ENCODE measurements at regions not wholly inside any gene's neighbourhood (a gene's known extent, or its start where the extent isn't known, plus 50 kb on each side); places are given as distances from the start of the nearest gene placed in this dataset.

DNA sequence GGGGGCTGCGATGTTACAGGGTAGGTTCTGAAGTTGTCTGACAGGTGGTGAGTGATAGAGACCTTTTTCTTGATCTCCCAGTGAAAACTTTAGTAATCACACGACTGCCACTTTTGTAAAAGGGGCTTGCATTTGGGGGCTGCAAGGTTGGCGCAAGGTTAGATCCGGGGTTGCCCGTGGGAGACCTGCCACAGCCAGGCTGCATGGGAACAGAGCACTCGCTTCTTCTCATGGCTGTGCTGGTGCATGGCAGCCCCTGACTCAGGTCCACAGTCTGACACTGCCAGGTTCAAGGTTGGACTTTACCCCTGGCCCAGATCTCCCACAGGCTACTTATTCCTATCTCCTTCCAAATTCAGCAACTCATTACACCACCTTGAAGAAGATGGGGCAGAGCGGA lies 1190.4 kb downstream of the UQCRFS1 start:
- no peak overlapping the region for H3K4me3 ChIP-seq (ENCODE audit: low read depth, low read length)

DNA sequence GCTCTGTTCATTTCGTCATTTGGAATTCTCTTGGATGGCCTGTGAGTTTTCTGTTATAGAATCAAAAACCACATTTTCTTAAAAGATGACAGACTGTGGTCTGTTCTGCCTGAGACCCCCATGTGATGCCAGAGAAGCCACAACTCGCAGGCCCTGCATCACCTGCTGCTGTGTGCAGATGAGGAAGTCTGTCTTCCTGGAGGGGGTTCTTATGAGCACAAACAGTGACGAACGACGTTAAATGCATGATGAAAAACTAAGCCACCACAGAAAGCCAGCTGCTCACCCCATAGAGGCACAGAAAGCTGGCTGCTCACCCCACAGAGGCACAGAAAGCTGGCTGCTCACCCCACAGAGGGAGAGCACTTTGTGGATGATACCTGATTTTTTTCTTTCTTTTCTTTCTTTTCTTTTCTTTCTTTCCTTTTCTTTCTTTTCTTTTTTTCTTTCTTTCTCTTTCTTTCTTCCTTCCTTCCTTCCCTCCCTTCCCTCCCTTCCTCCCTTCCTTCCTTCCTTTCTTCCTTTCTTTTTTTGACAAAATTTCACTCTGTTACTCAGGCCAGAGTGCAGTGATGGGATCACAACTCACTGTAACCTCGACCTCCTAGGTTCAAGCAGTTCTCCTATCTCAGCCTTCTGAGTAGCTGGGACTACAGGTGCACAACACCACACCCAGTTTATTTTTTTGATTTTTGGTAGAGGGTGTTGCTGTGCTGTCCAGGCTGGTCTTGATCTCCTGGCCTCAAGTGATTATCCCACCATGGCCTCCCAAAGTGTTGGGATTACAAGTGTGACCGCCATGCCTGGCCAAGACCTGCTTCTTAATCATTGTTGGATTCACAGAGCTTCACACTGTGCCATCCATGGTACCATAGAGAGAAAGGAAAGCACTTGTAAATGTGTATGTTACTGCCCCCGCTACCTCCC lies 1191.4 kb downstream of the UQCRFS1 start:
- no peak overlapping the region for H3K4me3 ChIP-seq (ENCODE audit: low read depth, low read length)

DNA sequence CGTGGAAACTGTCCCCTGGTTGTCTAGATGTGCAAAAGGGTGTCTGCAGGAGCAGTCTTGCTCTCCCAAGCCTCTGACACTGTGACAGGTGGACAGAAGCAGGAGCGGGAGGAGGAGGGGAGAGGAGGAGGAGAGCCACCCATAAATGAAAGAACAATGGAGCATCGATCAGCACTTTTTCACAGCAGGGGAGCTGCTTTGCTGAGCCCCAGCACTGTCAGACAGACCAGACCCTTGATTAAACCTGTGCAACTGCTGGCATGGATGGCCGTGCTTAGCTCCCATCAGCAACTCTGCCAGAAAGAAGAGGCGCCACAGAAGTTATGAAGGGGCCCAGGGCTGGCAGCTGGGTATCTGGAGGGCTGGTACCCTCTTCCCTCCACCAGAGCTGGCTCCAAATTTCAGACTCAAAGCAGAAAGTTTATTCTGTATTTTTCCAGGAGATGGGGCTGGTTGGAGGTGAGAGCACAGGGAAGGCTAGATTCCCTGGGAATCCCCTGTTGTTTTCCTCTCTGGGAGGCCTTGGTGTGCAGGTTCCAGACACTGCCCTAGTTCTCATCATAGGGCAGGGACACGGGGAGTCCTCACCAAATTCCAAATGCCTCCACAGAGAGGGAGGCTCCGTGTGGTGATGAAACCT lies 1192.2 kb downstream of the UQCRFS1 start:
- H3K4me3 ChIP-seq (ENCODE audit: low read depth, low read length), result no peak overlapping the region

DNA sequence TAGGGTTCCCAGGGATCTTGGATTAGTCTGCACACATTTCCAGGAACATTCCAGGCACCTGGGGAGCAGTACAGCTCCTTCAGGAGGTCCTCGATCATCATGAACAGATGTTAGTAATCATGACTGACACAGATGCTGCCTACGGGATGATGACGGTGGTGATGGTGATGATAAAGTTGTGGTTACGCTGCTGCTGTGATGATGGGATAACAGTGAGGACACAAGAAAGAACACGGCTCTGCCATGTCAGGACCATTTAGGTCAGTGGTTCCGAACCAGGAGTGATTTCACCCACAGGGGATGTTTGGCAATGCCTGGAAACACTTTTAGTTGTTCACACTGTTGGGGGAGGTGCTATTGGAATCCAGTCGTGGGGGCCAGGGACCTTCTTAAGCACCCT lies 1193.0 kb downstream of the UQCRFS1 start:
- no peak overlapping the region for H3K4me3 ChIP-seq (ENCODE audit: low read depth, low read length)

DNA sequence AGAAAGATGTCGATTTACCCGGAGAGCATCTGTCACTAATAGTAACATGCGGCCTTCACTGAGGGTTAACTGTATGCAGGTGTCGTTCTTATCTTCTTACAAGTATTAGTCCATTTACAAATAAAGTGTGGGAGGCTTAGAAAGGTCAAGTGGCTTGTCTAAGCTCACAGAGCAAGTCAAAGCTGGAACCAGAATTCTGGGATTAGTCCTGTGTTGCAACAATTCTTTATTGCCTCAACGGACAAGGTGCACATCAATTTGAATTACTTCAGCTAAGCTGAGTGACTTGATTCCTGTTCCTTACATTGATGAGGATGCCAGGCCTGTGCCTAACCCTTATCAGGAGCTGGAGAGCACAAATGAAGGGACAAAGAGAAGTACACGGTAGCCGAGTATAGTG lies 1193.6 kb downstream of the UQCRFS1 start:
- no peak overlapping the region for H3K4me3 ChIP-seq (ENCODE audit: low read depth, low read length)

DNA sequence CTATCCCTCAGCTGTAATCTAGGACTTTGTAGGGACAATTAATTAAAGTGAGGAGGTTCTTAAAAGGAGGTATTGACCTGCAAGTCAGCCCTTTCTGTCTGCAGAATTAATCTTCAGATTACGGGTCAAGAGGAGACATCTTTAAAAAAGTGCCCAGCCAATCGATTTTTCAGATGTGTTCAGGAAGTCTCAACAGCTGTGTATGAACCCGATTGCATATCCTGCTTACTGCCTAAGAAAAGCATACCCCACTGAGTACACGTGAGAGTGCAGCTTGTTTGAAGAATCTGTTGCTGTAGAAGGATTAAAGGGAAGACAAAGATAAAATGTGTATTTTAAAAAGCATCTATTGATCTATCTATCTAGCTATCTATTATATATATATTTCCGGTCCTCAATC lies 1194.5 kb downstream of the UQCRFS1 start:
- no peak overlapping the region for H3K4me3 ChIP-seq (ENCODE audit: low read depth, low read length)

DNA sequence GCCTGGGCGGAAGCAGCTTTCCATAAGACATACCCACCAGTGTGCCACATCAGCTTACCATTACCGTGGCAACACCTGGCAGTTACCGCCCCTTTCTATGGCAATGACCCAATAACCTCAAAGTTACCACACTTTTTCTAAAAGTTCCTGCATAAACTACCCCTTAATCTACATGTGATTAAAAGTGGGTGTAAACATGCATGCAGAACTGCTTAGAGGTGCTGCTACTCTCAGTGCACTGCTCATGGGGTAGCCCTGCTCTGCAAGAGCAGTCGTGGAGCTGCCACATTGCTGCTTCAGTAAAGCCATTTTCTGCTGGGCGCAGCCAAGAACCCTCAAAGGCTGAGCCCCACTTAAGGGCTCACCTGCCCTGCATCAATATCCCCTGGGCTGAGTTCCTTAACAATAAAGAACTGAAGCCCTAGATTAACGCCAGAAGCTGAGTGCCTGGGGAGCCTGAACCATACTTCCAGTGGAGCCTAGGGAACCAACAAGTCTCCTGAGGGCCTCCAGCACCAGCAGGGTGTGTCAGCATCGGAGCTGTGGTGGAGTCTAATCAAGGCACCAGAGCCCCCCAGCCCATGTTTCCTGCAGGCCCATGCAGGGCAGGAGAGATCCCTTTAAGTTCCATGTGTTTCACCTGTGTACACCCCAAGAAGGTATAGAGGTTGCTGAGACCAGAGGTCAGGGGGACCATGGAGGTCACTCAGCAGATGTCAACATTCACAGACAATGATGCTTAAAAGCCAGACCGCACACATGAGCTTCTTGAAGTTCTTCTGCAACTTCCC lies 1198.1 kb downstream of the UQCRFS1 start:
- no peak overlapping the region for H3K4me3 ChIP-seq (ENCODE audit: low read depth, low read length)

DNA sequence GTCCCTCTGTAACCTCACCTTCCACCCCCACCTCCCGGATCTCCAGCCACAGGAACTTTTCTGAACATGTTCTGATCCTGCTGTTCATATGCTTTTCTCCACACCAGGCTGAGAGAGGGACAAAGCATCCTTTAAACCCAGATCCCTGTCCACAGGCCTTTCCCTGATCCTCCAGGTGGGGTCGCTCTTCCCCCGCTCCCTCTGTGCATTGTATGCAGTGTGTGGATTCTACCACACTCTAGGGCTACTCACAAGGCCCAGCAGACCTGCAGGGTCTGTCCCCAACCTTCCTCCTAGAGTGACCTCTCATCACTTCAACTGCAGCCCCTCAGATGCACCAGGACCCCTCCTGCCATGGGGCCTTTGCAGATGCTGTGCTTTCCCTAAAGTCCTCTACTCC lies 1200.6 kb downstream of the UQCRFS1 start:
- H3K4me3 ChIP-seq (ENCODE audit: low read depth, low read length), result no peak overlapping the region

DNA sequence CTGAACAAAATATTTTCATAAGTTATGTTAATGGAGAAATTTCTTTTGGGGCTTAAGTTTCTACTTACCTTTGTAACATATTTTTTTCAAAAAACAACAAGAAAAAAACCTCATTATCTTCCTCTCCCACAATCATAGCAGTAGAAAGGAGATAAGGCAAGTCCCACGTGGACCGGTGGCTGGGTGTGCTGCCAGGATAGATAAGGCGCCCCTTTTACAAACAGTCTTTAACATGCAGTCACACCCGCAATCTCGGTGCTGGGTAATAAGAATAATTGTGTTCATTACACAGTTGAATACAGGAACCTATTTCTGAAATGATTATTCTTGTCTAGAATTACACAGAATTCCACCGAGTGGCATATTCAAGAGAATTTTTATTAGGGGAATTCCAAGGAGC lies 1202.3 kb downstream of the UQCRFS1 start:
- H3K4me3 ChIP-seq (ENCODE audit: low read depth, low read length), result no peak overlapping the region

DNA sequence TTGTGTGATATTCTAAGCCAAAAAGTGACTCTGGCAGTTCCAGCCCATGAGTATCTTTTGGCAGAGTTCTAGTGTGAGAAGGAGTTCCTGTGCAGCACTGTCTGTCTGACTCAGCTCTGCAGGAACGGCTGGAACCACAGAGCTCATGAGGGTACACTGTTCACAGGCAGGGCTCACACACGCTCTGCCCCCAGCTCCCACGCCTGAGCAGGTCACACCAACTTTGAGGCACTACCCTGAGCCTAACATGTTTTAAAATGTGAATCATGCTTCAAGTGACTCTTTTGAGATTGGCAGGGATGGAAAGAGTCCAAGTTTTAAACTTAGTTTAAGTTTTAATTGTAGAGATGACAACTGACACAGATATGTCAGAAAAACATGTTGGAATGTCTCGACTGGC lies 1203.3 kb downstream of the UQCRFS1 start:
- no peak overlapping the region for H3K4me3 ChIP-seq (ENCODE audit: low read depth, low read length)

DNA sequence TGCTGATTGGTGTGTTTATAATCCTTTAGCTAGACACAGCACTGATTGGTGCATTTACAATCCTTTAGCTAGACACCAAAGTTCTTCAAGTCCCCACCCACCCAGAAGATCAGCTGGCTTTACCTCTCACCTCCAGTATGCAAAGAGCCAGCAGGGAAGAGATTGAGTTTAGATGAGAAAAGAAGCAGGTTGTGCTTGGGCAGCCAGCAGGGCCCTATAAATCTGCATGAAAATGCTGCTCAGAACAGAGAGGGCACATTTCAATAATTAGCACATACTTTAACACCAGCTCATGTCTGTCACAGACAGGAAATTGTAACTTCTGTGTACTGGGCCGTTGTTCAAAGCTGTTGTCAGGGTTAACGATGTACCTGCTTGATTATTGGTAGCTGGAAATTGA lies 1204.3 kb downstream of the UQCRFS1 start:
- H3K4me3 ChIP-seq (ENCODE audit: low read depth, low read length), result no peak overlapping the region

DNA sequence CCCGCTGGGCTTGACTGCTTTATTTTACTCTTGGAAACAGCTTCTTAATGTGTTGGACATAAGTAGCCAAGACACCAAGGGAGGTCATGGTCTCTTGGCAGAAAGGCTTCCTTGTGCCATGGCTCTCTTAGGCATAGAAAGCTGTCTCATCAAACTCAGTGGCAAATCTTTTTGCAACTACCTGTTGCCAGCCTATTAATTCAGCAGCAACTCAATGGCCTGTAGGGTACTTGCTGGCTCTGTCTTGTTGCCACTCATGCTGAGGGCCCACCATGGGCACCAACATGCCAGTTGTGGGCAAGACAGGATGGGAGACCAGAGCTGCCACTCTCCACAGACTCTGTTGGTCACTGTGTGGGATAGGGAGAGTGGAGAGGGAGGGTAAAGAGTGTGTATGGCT lies 1209.4 kb downstream of the UQCRFS1 start:
- H3K4me3 ChIP-seq (ENCODE audit: low read depth, low read length), result no peak overlapping the region

DNA sequence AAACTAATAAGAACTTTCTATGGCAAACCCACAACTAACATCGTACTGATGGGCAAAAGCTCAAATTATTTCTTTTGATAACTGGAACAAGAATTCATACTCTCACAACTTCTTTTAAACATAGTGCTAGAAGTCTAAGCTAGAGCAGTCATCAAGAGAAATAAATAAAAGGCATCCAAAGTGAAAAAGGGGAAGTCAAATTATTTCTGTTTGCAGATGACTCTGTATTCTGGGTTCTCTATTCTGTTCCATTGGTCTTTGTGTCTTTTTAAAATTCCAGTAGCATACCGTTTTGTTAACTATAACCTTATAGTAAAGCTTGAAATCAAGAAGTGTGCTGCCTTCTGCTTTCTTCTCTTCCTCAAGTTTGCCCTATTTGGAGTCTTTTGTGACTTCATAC lies 1215.9 kb downstream of the UQCRFS1 start:
- H3K4me3 ChIP-seq (ENCODE audit: low read depth, low read length), result no peak overlapping the region

DNA sequence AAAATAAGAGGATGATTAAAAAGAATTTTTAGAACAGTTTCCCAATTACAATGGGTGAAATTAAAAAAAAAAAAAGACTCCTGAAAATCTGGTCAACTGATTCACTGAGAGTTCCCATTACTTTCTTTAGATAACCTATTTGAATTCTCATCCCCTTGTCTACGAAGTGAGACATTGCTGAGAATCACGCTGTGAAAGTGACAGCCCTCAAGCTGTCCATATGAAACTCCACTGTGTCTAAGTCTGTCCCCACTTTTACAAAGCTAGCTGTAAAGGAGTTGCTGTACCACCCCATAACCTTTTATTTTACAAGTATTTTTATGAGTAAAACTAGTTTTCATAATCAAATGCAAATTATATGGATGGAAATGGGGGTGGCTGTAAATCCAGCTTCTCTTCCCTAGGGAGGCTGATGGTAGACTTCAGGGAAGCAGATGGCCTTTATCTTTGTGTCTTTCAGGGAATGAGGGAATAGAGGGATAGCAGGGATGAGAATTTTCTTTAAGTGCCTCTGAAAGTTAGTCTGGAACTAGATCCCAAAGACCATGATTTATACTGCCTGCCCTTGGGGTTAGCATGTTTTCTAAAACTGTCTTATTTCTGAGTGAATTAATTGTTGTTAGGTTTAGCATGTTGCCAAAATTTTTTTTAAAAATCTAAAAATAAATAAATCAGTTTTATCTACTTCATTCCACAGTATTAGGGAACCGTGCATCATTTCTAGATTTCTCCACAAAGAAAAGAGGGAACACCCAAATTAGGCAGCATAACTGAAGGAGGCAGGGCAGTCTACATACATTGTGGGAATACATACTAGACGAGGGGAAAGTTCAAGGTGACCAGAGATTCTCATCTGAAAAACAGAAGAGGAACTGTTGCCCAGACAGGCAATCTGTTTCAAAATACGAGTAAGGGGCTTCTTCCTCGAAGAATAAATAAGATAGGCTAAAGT lies 1219.1 kb downstream of the UQCRFS1 start:
- no peak overlapping the region for H3K4me3 ChIP-seq (ENCODE audit: low read depth, low read length)

DNA sequence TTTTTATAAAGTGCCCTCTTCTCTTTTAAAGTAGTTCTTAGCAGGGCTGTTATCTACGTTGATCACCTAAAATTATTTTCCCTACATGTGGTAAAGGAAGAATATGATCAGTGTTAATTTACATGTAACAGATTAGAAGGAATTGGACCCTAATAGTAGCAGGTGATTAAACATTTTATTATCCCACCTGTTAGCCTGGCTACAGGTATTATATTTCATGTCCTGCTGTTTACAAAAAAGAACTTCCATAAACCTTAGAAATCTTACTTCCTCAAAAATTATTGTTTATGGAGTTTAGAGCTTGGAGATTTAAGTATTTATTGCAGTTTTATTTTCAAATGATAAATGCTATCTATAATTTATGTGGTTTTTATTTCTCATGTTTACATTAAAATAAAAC lies 1226.7 kb downstream of the UQCRFS1 start:
- H3K4me3 ChIP-seq (ENCODE audit: low read depth, low read length), result no peak overlapping the region

DNA sequence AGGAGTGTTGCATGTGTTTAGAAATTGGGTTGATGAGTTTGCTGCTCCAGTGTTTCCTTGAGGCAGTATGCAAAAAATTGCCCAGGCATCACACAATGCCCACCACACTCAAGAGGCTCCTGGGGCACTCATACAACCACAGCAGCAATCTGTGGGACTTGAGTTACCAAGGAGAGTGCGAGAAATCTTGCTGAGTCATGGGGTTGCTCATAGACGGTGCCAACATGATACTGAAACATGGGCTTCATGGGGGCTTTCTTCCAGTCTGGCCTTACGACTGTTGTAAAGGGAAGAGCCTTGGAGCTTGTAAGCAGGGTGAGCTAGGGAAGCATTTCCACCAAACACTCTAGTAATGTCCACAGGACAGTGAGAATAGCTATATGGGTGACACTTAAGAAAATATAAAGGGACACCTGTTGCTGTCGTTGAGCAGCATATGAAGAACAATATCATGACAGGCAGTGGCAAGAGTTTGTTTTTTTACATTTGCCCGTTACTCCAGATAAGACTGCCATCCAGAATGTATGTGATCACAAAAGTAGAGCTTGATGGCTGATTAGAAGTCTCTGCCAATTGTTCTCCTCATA lies 1237.4 kb downstream of the UQCRFS1 start:
- no peak overlapping the region for H3K4me3 ChIP-seq (ENCODE audit: low read depth, low read length)

DNA sequence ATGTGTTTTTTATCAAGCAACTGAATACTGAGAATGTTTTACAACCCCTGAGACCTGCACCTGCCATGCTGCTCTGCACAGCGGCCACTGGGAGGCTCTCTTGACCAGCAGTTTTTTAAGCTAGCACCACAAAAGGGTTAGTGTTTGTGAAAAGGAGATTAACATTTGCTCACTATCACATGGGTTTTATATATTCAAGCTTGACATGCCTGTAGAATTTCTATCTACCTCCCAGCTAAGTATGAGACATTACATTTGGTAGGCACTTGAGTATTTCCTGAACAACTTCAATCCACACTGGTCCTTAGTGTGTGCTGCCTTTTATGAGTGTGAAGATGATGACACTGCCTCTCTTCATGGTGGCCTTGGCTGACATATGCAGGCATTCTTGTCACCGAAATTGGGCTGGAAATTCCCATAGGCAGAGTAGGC lies 1238.9 kb downstream of the UQCRFS1 start:
- H3K4me3 ChIP-seq (ENCODE audit: low read depth, low read length), result no peak overlapping the region

DNA sequence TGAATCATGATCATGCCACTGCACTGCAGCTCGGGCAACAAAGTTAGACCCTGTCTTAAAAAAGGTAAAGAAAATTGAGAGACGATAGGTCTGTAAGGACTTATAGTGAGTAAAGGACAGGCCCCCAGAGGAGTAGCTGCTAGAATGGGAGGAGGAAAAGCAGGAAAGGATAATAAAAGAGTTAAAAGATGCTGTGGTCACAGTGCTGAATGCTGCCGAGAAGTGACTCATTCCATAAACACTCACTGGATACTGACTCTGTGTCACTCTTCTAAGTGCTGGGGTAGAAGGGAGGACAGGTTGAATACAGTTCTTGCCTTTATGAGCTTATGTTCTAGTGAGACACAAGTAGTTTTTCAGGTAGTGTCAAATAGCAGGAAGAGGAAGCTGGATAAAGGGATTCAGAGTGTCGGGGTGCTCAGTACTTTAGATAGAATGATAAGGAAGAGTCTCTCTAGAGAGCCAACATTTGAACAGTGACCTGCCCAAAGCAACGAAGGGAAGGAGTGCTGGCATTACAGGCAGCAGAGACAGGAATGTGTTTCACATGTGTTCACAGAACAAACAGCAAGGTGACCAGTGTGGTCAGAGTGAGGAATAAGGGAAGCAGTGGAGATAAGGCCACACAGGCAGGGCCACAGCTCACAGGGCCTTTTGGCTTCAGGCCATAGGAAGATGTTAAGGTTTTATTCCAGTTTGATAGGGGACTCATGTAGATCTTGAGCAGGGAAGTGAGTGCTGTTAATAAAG lies 1240.5 kb downstream of the UQCRFS1 start:
- H3K4me3 ChIP-seq (ENCODE audit: low read depth, low read length), result no peak overlapping the region

DNA sequence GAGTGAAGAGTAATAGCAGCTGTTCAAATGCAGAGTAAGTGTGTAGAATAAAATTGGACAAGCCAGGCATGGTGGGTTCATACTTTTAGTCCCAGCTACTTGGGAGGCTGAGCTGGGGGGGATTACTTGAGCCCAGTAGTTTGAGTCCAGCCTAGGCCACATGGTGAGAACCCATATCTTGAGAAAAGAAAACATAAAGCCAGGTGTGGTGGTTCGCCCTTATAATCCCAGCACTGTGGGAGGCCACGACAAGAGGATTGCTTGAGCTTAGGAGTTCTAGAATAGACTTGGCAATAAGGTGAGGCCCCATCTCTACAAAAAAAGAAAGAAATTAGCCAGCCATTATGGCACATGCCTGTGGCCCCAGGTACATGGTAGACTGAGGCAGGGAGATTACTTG lies 1241.1 kb downstream of the UQCRFS1 start:
- no peak overlapping the region for H3K4me3 ChIP-seq (ENCODE audit: low read depth, low read length)
